CD4-positive, alpha-beta T cell treated with Interleukin-6 at 100 ng/mL for 8 hours (primary cell): ENCODE measurements at regions not wholly inside any gene's neighbourhood (a gene's known extent, or its start where the extent isn't known, plus 50 kb on each side); places are given as distances from the start of the nearest gene placed in this dataset.
"Not testable (repeated sequence)": the region's sequence is repeated elsewhere in the genome, so short reads cannot be mapped to it uniquely, and the experiment has no call there.

ENCODE experiments used
- DNase-seq: peaks from one replicate; pipeline ENCODE4 v3.0.0-alpha.2; 2020; ENCODE audit warnings: mixed read lengths, low spot score

- no peak for DNase-seq
These were observed 93.4 kb upstream of the UMPS start for GRCh38 chr3:124636863-124637296.

GRCh38 chr3:124639406-124640237, 90.6 kb upstream of the UMPS start:
- no peak for DNase-seq

GRCh38 chr3:124640635-124641306, 89.5 kb upstream of the UMPS start:
- no peak for DNase-seq

GRCh38 chr3:124643453-124643852, 86.8 kb upstream of the UMPS start:
- no peak for DNase-seq

- DNase-seq: not testable (repeated sequence)
These were observed 84.1 kb upstream of the UMPS start for GRCh38 chr3:124646186-124646585.

GRCh38 chr3:124648551-124648950, 81.7 kb upstream of the UMPS start:
- no peak for DNase-seq

- DNase-seq: no peak
These were observed 79.5 kb upstream of the UMPS start for GRCh38 chr3:124650798-124651197.

GRCh38 chr3:124651416-124651815, 78.8 kb upstream of the UMPS start:
- DNase-seq: not testable (repeated sequence)

GRCh38 chr3:124652009-124652408, 78.2 kb upstream of the UMPS start:
- DNase-seq: no peak

- no peak for DNase-seq
These were observed 77.0 kb upstream of the UMPS start for GRCh38 chr3:124653071-124653796.

GRCh38 chr3:124653797-124654469, 76.3 kb upstream of the UMPS start:
- no peak for DNase-seq

- no peak for DNase-seq
These were observed 75.8 kb upstream of the UMPS start for GRCh38 chr3:124654470-124654845.

GRCh38 chr3:124656531-124656930, 73.7 kb upstream of the UMPS start:
- DNase-seq: no peak

GRCh38 chr3:124657138-124657537, 73.1 kb upstream of the UMPS start:
- no peak for DNase-seq

GRCh38 chr3:124658270-124658669, 72.0 kb upstream of the UMPS start:
- DNase-seq: no peak

GRCh38 chr3:124659175-124659574, 71.1 kb upstream of the UMPS start:
- DNase-seq: no peak

GRCh38 chr3:124660599-124660998, 69.7 kb upstream of the UMPS start:
- no peak for DNase-seq

- DNase-seq: no peak
These were observed 66.6 kb upstream of the UMPS start for GRCh38 chr3:124663690-124664089.

- DNase-seq: no peak
These were observed 65.4 kb upstream of the UMPS start for GRCh38 chr3:124664804-124665203.

GRCh38 chr3:124666067-124666466, 64.2 kb upstream of the UMPS start:
- DNase-seq: no peak

GRCh38 chr3:124669470-124669869, 60.8 kb upstream of the UMPS start:
- DNase-seq: no peak

- DNase-seq: peak; percentile 8
These were observed 59.1 kb upstream of the UMPS start for GRCh38 chr3:124671106-124671505.
